Stimulated activated CD4-positive, alpha-beta T cell treated with anti-CD3 and anti-CD28 coated beads, TNF-alpha, amount 100 ng/mL, for 24 hours (primary cell): ENCODE measurements at regions not wholly inside any gene's neighbourhood (a gene's known extent, or its start where the extent isn't known, plus 50 kb on each side); places are given as distances from the start of the nearest gene placed in this dataset.
"Not testable (repeated sequence)": the region's sequence is repeated elsewhere in the genome, so short reads cannot be mapped to it uniquely, and the experiment has no call there.

Experiments
- DNase-seq, 3 experiments: peaks; one replicate each; pipeline ENCODE4 v3.0.0-alpha.2; 2020; ENCODE audit warnings: low read depth in 3 of 3

DNA sequence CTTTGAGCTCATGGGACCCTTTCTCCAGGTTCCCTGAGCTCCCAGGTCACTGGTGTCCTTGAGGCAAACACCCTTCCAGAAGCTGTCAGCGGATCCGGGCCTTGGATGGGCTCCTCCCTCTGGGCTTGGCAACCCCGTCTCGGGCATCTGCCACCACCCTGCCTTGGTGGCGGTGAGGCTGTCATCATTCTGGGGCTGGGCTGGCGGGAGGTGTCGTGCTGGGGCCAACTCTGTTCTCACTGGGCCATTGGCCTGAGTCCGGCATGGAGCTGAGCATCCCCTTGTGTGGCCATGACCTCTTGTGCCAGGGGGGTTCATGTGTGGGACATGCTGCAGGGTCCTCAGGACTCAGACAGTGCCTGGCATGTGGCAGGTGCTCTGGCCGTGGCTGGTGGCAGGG is 197.6 kb downstream of the LAT start:
- DNase-seq, result no peak

DNA sequence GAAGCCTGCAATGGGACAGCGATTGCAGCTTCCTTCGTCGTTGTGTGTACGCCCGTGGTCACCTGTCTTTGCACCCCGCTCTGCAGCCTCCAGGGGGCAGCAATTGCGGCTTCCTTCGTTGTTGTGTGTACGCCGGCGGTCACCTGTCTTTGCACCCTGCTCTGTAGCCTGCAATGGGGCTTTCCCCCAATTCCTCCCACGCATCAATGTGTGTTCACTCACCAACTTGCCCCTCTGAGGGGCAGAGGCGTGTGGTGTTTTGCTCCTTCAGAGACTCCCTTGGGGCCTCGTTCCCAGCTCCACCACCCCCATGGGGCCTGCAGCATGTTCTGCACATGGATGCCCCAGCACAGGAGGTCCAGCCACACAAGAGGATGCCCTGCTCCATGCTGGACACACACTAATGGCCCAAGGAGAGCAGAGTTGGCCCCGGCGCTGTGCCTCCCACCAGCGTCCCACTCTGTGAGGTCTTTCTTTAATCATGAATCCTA is 197.1 kb downstream of the LAT start:
- DNase-seq, result not testable (repeated sequence)

- not testable (repeated sequence) for DNase-seq
Observed at GRCh38 chr16:29181254-29181780, 196.5 kb downstream of the LAT start.

DNA sequence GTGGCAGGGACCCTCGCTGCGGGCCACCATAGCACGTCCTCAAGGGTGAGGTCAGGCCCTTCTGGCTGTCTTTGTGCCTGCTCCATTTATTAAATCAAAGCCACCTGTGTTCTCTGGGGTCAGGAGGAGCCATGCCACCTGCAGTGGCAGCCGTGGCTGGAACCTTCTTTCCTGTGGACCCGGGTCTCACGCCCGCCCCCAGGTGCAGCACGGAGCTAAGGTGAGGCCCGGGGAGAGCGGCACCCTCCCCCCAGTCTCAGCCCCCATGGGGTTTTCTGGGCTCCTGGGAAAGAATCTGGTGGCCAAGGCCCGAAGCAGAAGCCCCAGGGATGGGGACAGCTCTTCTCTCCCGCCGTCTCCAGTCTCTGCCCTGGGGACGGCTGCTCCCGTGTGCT is 195.4 kb downstream of the LAT start:
- DNase-seq, result not testable (repeated sequence)

GRCh38 chr16:29179401-29180205 is 194.8 kb downstream of the LAT start:
- DNase-seq, result not testable (repeated sequence)

DNA sequence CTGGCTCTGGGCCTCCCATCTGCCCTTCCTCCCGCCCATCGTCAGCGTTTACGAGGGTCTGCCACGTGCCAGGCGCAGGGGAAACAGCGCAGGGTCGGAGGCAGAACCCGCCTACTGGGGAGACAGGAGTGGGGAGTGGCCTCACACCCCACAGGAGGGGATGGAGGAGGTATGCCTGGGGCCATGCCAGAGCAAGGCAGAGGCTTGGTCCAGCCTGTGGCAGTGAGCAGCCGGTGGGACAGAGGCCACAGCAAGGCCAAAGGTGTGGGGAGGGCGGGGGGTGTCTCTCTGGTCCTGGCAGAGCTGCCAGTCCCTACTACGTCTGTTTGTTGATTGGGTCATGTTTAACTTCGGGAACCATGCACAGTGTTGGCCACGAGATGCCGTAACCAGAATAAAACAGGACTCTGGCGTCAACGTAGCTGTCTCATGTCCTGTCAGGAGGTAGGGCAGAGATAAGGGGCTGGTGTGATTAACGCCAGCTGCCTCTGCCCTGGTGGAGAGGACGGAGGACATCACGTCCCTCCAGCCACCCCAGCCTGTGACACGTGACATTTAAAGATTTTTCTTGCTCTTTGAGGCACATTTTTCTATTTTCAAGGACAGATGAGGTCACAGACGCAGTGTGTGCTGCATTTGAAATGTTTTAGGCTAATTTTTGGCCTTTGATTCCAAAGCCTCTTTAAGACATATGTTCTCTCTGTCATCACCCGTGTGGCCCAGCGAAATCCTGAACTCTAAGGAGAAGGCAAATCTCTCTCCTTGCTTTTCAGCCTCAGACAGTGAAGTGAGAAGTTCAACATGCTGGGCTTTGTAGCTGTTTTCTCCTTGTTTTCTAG is 193.3 kb downstream of the LAT start:
- DNase-seq, result not testable (repeated sequence)

GRCh38 chr16:29177203-29177887 is 192.5 kb downstream of the LAT start:
- DNase-seq, result not testable (repeated sequence)

DNA sequence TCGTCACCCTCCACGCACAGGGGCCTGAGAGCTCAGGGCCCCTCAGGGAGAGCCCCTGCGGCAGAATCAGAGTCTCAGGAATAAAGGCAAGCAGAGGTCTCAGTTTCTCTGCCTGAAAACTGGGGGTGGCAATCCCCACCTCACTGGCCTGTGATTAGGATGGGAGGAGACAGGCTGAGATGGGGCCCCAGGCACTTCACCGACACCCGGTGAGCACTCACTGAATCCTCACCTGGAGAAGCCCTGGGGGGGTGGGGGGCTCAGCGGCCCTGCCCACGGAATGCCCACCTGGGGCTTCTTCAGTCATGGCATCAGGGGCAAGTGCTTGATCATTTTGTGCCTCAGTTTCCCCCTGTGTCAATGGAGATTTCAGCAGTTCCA is 192.0 kb downstream of the LAT start:
- DNase-seq, result not testable (repeated sequence)

GRCh38 chr16:29176154-29176470 is 191.3 kb downstream of the LAT start:
- DNase-seq, result not testable (repeated sequence)

DNA sequence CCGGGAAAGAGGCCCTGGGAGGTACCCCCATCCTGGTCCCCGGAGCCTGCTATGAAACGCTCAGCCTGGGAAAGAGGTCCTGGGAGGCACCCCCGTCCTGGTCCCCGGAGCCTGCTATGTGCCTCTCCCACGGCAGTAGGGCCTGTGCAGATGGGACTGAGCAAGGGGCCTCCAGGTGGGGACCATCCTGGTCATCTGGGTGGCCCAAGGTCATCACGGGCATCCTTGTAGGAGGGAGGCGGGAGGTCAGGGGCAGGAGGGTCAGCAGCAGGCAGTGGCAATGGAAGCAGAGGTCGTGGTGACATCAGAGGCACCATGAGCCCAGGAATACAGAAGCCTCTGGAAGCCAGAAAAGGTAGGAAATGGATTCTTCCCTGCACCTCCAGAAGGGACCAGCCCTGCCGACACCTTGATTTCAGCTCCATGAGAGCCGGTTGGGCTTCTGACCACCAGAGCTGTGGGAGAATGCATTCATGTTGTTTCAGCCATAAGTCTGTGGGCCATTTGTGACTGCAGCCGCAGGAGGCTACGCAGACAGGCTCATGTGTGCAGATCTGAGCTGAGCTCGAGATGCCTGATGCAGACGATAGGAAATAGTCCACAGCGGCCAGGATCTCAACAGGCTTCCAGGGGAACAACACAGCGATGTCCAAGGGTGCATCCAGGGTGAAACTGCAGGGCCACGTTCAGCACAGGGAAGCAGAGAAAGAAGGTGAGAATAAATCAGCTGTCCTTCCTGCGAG is 190.7 kb downstream of the LAT start:
- not testable (repeated sequence) for DNase-seq

GRCh38 chr16:29173371-29174305 is 188.8 kb downstream of the LAT start:
- DNase-seq, result not testable (repeated sequence)

DNA sequence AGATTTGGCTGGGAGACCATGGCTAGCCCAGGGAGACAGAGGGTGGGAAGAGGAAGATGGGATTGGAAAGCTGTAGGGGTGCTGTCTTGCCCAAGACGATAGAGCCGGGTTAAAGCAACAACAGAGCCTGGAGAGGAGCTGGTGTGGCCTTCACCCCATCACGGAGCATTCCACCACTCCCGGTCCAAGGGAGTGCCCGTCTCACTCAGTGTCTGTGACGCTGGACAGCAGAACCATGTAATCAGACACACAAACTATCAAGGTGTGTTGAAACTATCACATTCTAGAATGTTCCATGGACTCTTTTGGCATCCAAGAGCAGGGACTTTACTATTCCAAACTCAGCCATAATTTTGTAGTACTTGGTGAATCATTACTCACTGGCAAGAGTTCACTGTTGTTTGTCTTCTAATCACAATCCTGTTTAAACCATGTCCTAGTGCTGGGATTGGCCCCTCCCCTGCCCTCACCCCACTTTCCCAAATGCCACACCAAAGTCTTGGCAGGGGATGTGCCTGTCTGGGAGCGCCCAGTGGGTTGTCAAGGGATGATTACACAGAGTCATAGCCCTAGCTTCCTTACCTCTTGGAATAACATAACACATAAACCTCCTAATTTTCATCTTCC is 187.4 kb downstream of the LAT start:
- DNase-seq, result not testable (repeated sequence)

GRCh38 chr16:29171296-29171695 is 186.4 kb downstream of the LAT start:
- DNase-seq, result not testable (repeated sequence)

DNA sequence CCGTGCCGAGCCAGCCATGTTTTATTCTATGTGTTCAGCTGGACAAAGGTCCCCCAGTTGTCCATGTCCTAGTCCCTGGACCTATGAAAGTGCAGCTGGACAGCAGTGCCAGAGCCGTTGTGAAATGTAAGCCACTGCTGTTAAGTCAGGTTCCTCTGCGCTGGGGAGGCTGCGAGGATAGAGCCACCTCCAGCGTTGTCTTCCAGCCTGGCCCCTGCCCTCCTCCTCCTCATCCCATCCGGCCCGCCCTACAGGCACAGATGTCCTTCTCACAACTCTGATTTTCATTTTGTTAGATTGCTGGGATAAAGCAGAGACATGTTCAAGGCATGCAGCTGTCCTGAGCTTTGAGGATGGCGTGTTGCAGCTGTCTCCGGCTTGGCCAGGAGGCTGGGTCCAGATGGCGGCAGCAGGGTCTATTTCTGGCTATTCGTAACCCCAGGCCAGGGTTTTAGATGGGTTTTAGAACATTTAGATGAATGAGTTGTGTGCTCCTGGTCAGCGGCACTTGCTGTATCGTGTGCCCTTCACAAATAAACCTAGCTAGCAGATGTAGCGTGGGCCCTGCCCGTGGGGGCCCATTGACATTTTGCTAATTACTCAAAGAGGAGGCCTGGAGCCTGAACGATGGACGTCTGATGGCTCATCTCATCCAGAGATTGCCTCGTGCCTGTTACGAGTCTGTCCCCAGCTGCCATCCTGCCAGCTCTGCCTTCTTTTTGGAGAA is 185.7 kb downstream of the LAT start:
- DNase-seq, result not testable (repeated sequence)

GRCh38 chr16:29169295-29169994 is 184.6 kb downstream of the LAT start:
- DNase-seq, result not testable (repeated sequence)

- DNase-seq, result not testable (repeated sequence)
Observed at GRCh38 chr16:29168515-29169259, 183.8 kb downstream of the LAT start.

DNA sequence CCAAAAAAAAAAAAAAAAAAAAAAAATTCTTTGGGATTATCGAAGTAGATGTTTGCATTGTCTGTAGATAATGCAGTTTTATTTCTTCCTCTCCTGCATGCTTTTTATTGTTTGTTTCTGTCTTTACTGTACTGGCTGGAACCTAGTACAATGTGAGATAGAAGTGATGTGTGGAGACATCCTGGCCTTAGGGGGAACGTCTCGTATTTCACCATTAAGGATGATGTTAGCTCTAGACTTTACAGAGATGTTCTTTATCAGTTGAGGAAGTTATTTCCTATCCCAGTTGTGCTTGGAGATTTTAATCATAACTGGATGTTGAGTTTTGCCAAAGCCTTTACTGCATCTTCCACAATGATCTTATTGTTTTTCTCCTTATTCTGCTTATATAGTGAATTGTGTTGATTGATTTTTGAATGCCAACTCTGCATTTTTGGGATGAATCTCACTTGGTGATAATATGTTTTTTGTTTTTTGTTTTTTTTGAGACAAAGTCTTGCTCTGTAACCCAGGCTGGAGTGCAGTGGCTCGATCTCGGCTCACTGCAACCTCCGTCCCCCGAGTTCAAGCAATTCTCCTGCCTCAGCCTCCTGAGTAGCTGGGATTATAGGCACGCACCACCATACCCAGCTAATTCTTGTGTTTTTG is 179.7 kb downstream of the LAT start:
- not testable (repeated sequence) for DNase-seq
